Activated CD8-positive, alpha-beta memory T cell treated with anti-CD3 and anti-CD28 coated beads, Interleukin-2, amount 50 U/mL, for 24 hours (primary cell): ENCODE measurements at regions not wholly inside any gene's neighbourhood (a gene's known extent, or its start where the extent isn't known, plus 50 kb on each side); places are given as distances from the start of the nearest gene placed in this dataset.

Experiments used
- DNase-seq: peaks from one replicate; pipeline ENCODE4 v3.0.0-alpha.2; 2020; ENCODE audit errors: extremely low read depth

GRCh38 chr5:173689737-173690360, 73.4 kb upstream of the BOD1 start:
- DNase-seq = no peak

GRCh38 chr5:173691931-173692330, 75.5 kb upstream of the BOD1 start:
- DNase-seq = no peak

GRCh38 chr5:173693670-173694069, 77.2 kb upstream of the BOD1 start:
- DNase-seq = no peak

GRCh38 chr5:173696216-173696615, 79.8 kb upstream of the BOD1 start:
- DNase-seq = no peak

GRCh38 chr5:173697931-173698579, 81.6 kb upstream of the BOD1 start:
- no peak for DNase-seq

GRCh38 chr5:173699966-173700365, 83.5 kb upstream of the BOD1 start:
- DNase-seq = no peak

GRCh38 chr5:173703466-173703865, 87.0 kb upstream of the BOD1 start:
- DNase-seq = no peak

- DNase-seq = no peak
Observed at GRCh38 chr5:173704615-173705511, 88.4 kb upstream of the BOD1 start.

- no peak for DNase-seq
Observed at GRCh38 chr5:173705512-173706044, 89.1 kb upstream of the BOD1 start.

- no peak for DNase-seq
Observed at GRCh38 chr5:173706700-173707099, 90.2 kb upstream of the BOD1 start.

- DNase-seq = no peak
Observed at GRCh38 chr5:173707392-173707791, 90.9 kb upstream of the BOD1 start.

- DNase-seq = no peak
Observed at GRCh38 chr5:173709145-173709544, 92.7 kb upstream of the BOD1 start.

GRCh38 chr5:173709761-173710160, 93.3 kb upstream of the BOD1 start:
- no peak for DNase-seq

- no peak for DNase-seq
Observed at GRCh38 chr5:173710528-173710927, 94.1 kb upstream of the BOD1 start.

GRCh38 chr5:173711466-173711865, 95.0 kb upstream of the BOD1 start:
- DNase-seq = no peak

GRCh38 chr5:173712609-173713175, 96.2 kb upstream of the BOD1 start:
- no peak for DNase-seq

- DNase-seq = no peak
Observed at GRCh38 chr5:173714551-173715428, 98.3 kb upstream of the BOD1 start.

- DNase-seq = no peak
Observed at GRCh38 chr5:173715607-173716006, 99.2 kb upstream of the BOD1 start.

- no peak for DNase-seq
Observed at GRCh38 chr5:173716058-173716682, 99.7 kb upstream of the BOD1 start.

GRCh38 chr5:173717959-173718358, 101.5 kb upstream of the BOD1 start:
- DNase-seq = no peak

- DNase-seq = no peak
Observed at GRCh38 chr5:173718469-173718868, 102.0 kb upstream of the BOD1 start.
